ENCODE measurements at regions not wholly inside any gene's neighbourhood (a gene's known extent, or its start where the extent isn't known, plus 50 kb on each side); places are given as distances from the start of the nearest gene placed in this dataset.

DNA sequence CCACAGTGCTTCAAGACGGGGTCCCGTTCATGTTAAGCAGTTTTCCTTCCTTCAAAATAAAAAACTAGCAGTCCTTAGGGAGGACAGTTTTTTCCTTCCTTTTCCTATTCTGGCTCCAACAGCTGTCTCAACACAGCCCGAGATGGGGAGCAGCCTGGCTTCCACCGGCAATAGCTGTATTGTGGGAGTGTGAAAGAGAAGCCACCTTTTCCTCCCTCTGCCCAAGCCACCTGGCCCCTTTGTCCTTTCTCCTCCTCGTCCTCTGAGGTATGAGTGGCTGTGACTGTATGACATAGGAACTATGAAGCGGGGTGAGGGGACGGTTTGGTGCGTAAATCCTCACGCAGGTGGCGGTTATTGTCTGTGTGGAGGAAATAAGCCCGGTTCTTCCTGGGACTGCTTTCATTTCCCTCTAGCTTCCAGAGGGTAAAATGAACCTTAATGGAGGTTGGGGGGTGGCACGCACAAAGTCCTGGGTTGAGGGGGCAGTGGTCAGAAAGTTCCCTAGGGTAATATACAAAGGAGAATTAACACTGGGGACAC, 292.0 kb upstream of the DMRT1 start:
- Histone ChIP-seq H2AFZ (ENCODE audit: low read depth) (no peak overlapping the region), H3K4me2 (no peak overlapping the region), H3K27me3 (ENCODE audit: insufficient read depth, low read depth) (no peaks in the 10 kb centered on the region), H3K27ac (no peak overlapping the region), H4K20me1 (ENCODE audit: insufficient read depth) (no peaks in the 10 kb centered on the region), H3K4me3 (IDR thresholded peaks at IDR 0.05; ENCODE audit: insufficient read depth, low read depth, low read length) (no peak overlapping the region), H3K4me1 (ENCODE audit: low read depth, poor library complexity, severe bottlenecking) (no peaks in the 10 kb centered on the region), H3K9ac (no peak overlapping the region), H3K36me3 (ENCODE audit: insufficient read depth) (no peaks in the 10 kb centered on the region), H3K79me2 (ENCODE audit: insufficient read depth, low read depth) (no peaks in the 10 kb centered on the region)
- TF ChIP-seq, protein P1, sequence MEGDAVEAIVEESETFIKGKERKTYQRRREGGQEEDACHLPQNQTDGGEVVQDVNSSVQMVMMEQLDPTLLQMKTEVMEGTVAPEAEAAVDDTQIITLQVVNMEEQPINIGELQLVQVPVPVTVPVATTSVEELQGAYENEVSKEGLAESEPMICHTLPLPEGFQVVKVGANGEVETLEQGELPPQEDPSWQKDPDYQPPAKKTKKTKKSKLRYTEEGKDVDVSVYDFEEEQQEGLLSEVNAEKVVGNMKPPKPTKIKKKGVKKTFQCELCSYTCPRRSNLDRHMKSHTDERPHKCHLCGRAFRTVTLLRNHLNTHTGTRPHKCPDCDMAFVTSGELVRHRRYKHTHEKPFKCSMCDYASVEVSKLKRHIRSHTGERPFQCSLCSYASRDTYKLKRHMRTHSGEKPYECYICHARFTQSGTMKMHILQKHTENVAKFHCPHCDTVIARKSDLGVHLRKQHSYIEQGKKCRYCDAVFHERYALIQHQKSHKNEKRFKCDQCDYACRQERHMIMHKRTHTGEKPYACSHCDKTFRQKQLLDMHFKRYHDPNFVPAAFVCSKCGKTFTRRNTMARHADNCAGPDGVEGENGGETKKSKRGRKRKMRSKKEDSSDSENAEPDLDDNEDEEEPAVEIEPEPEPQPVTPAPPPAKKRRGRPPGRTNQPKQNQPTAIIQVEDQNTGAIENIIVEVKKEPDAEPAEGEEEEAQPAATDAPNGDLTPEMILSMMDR (conservative IDR thresholded peaks at IDR 0.05; ENCODE audit: low read depth, low read length) = no peak

DNA sequence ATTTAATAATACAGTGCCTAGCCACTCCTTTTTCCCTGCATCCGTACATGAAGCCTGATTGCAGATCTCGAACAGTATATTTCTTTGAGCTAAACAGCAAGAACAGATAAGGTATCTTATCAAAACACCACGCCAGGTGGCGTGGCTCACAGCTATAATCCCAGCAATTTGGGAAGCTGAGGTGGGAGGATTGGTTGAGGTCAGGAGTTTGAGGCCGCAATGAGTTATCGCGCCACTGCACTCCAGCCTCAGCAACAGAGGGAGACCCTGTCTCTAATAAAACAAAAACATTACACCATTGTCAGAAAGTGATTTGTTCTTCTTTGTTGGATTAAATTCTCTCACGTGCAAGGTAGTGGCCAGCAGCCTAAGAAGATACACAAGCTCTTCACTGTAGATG, 291.2 kb upstream of the DMRT1 start:
- no peaks in the 10 kb centered on the region for H3K36me3 ChIP-seq (ENCODE audit: insufficient read depth)
- H3K4me3 ChIP-seq (IDR thresholded peaks at IDR 0.05; ENCODE audit: insufficient read depth, low read depth, low read length) = no peak overlapping the region
- no peaks in the 10 kb centered on the region for H4K20me1 ChIP-seq (ENCODE audit: insufficient read depth)
- H2AFZ ChIP-seq (ENCODE audit: low read depth) = no peak overlapping the region
- H3K27me3 ChIP-seq (ENCODE audit: insufficient read depth, low read depth) = no peaks in the 10 kb centered on the region
- no peaks in the 10 kb centered on the region for H3K79me2 ChIP-seq (ENCODE audit: insufficient read depth, low read depth)
- H3K4me2 ChIP-seq = no peak overlapping the region
- H3K27ac ChIP-seq = no peak overlapping the region
- TF ChIP-seq, protein P1 (conservative IDR thresholded peaks at IDR 0.05; ENCODE audit: low read depth, low read length) = no peak
- H3K9ac ChIP-seq = no peak overlapping the region
- H3K4me1 ChIP-seq (ENCODE audit: low read depth, poor library complexity, severe bottlenecking) = no peaks in the 10 kb centered on the region

DNA sequence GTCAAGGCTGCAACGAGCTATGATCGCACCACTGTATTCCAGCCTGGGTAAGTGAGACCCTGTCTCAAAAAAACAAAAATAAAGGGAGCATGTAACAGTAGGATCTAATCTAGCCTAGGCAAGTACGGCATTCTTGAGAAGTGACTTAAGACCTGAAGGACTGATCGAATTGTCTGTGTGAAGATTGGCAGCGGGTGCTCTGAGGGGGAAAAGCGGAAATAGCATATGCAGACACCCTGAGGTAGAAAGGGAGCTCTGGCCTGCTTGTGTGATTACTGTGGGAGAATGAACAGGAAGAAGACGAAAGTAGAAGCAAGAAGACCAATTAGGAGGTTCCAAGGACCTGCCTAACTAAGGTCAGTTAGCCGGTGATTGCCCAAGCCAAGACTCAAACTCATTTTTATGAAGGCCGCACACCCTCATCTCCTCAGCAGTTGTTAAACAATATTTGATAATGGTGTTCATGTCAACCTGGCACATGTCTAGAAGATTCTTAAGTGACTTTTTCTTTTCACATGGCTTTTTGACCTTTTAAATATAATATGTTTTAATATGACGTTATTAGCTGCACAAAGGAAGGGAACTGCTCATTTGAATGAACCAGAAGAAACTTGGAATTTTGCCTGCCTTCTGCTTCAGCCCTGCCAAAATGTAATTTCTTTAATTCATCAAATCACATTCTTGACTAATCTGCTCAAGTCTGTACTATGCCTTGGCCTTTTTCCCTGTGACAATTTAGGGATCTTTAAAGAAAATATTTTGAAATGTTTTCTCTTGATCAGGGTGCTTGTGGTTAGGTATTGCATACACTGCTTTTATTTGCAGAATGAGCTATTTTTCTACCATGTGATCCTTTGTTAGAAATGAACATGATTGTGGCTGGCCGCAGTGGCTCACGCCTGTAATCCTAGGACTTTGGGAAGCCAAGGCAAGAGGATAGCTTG, 289.2 kb upstream of the DMRT1 start:
- H3K4me1 ChIP-seq (ENCODE audit: low read depth, poor library complexity, severe bottlenecking) = no peaks in the 10 kb centered on the region
- H3K79me2 ChIP-seq (ENCODE audit: insufficient read depth, low read depth) = no peaks in the 10 kb centered on the region
- no peaks in the 10 kb centered on the region for H4K20me1 ChIP-seq (ENCODE audit: insufficient read depth)
- no peaks in the 10 kb centered on the region for H3K36me3 ChIP-seq (ENCODE audit: insufficient read depth)
- H3K4me3 ChIP-seq (IDR thresholded peaks at IDR 0.05; ENCODE audit: insufficient read depth, low read depth, low read length) = no peak overlapping the region
- no peak overlapping the region for H3K27ac ChIP-seq
- no peak overlapping the region for H3K9ac ChIP-seq
- TF ChIP-seq, protein P1 (conservative IDR thresholded peaks at IDR 0.05; ENCODE audit: low read depth, low read length) = no peak
- no peak overlapping the region for H3K4me2 ChIP-seq
- no peak overlapping the region for H2AFZ ChIP-seq (ENCODE audit: low read depth)
- H3K27me3 ChIP-seq (ENCODE audit: insufficient read depth, low read depth) = no peaks in the 10 kb centered on the region

DNA sequence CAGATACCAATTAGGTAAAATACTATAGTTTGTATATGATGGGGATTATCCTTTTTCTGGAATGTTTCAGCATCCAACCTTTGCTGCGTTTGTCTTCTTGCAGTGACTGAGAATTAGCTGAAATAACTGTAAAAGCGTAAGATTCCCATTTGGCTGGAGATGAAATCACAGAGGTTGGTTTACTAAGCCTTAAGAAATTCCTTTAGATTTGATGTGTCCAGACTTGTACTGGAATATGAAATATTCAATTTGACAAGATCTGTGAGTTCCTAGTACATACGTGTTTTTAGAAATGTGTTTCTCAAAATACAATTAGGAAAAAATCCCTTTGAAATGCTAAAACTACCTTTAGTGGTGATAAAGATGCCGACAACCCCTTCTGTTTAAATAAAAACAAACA, 286.0 kb upstream of the DMRT1 start:
- Histone ChIP-seq H3K4me3 (IDR thresholded peaks at IDR 0.05; ENCODE audit: insufficient read depth, low read depth, low read length) (no peak overlapping the region), H2AFZ (ENCODE audit: low read depth) (no peak overlapping the region), H3K4me2 (no peak overlapping the region), H3K79me2 (ENCODE audit: insufficient read depth, low read depth) (no peaks in the 10 kb centered on the region), H3K36me3 (ENCODE audit: insufficient read depth) (no peaks in the 10 kb centered on the region), H3K4me1 (ENCODE audit: low read depth, poor library complexity, severe bottlenecking) (no peaks in the 10 kb centered on the region), H3K9ac (no peak overlapping the region), H4K20me1 (ENCODE audit: insufficient read depth) (no peaks in the 10 kb centered on the region), H3K27ac (no peak overlapping the region), H3K27me3 (ENCODE audit: insufficient read depth, low read depth) (no peaks in the 10 kb centered on the region)
- TF ChIP-seq, protein P1 (conservative IDR thresholded peaks at IDR 0.05; ENCODE audit: low read depth, low read length) = no peak

Data from KMS-11 (cell line).